Brain microvascular endothelial cell (primary cell): ENCODE measurements at regions not wholly inside any gene's neighbourhood (a gene's known extent, or its start where the extent isn't known, plus 50 kb on each side); places are given as distances from the start of the nearest gene placed in this dataset.

Experiments
- DNase-seq: peaks from one replicate; pipeline ENCODE4 v3.0.0-alpha.2; 2020
- H3K27ac ChIP-seq: fragments of 250-450 bp; sonication (Bioruptor Pico); 2 replicates; pipeline ENCODE4 v1.5.1; 2020; ENCODE audit warnings: mild to moderate bottlenecking, moderate library complexity
- H3K27me3 ChIP-seq: fragments of 250-450 bp; sonication (Bioruptor Pico); replicated peaks from 2 replicates; pipeline ENCODE4 v1.5.1; 2020; ENCODE audit warnings: mild to moderate bottlenecking
- H3K36me3 ChIP-seq: fragments of 250-450 bp; sonication (Bioruptor Pico); replicated peaks from 2 replicates; pipeline ENCODE4 v1.5.1; 2020; ENCODE audit warnings: mild to moderate bottlenecking
- H3K4me3 ChIP-seq: 2 replicates; pipeline ENCODE4 v1.5.1; 2011; ENCODE audit warnings: low read depth, mild to moderate bottlenecking, control low read depth, low read length, moderate library complexity
- in situ Hi-C: cut with HindIII; loops from 2 replicates; pipeline ENCODE4 v1.10.0; 2017; ENCODE audit warnings: low sequenced_read_pairs, low pct_ligation_motif_present
- TF ChIP-seq, protein P1 (sequence below): IDR thresholded peaks from 2 replicates; pipeline ENCODE4 v1.5.1; 2011; ENCODE audit warnings: low read depth, mild to moderate bottlenecking, moderate library complexity, low read length, control low read depth, inconsistent platforms; ENCODE audit errors: missing control alignments

DNA sequence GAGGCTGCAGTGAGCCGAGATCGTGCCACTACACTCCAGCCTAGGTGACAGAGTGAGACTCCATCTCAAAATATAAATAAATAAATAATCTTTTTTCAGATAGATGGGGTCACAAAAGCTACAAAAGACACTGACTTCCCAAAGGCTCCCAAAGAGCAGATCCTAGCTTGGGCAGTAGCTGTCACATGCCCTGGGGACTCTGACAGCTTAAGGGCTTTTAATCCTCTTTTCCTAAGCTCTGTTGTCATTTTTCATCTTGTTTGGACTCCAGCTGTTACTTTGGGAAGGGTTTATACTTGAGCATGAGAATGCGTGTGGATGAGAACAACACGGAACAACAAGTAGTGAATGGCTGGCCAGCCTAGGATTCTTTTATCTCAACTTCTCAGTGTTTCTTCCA lies 231.7 kb downstream of the MZT1 start:
- TF ChIP-seq, protein P1, sequence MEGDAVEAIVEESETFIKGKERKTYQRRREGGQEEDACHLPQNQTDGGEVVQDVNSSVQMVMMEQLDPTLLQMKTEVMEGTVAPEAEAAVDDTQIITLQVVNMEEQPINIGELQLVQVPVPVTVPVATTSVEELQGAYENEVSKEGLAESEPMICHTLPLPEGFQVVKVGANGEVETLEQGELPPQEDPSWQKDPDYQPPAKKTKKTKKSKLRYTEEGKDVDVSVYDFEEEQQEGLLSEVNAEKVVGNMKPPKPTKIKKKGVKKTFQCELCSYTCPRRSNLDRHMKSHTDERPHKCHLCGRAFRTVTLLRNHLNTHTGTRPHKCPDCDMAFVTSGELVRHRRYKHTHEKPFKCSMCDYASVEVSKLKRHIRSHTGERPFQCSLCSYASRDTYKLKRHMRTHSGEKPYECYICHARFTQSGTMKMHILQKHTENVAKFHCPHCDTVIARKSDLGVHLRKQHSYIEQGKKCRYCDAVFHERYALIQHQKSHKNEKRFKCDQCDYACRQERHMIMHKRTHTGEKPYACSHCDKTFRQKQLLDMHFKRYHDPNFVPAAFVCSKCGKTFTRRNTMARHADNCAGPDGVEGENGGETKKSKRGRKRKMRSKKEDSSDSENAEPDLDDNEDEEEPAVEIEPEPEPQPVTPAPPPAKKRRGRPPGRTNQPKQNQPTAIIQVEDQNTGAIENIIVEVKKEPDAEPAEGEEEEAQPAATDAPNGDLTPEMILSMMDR, result no peak
- no peak for DNase-seq
- in situ Hi-C loops, result no loop called here
- no peak overlapping the region for H3K27ac ChIP-seq
- H3K27me3 ChIP-seq, result no peaks in the 10 kb centered on the region
- no peak overlapping the region for H3K4me3 ChIP-seq
- no peaks in the 10 kb centered on the region for H3K36me3 ChIP-seq

DNA sequence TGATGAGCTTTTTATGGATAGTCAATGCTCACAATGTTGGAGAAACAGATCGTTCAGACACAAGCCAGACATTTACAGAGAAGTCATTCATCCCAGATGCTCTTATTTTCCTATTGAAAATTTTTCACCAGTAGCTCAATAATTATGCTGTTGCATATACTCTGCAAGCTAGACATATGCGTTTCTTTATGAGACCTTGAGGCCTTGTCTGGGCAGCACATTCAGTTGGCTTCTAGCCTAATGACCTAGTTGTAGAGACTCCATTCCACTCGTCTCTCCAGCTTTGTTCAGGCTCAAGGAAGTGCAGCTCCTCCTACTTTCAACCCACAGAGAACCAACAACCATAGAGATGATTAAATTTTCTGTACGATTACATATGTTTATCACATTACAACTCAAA lies 237.7 kb downstream of the MZT1 start:
- TF ChIP-seq, protein P1, result no peak
- in situ Hi-C loops, result no loop called here
- Histone ChIP-seq H3K4me3 (no peak overlapping the region), H3K27me3 (no peaks in the 10 kb centered on the region), H3K27ac (no peak overlapping the region), H3K36me3 (no peaks in the 10 kb centered on the region)
- no peak for DNase-seq

DNA sequence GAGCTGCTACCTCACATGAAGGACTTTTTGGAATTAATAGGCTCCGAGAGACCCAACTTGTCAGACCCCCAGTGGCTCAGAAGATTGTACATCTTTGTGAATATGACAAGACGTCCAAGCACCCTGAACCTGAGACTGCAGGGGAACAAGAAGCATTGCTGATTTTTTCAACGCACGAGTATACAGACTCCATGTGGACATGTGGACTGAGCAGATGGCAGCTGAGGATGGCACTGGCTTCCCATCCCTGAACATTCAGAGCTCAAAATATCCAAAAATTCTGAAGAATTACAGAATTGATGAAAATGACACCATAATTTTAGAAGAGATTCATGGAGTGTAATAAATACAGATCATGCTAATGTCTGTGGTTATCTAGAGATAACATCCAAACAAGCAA lies 254.1 kb downstream of the MZT1 start:
- H3K36me3 ChIP-seq, result no peaks in the 10 kb centered on the region
- H3K27me3 ChIP-seq, result no peaks in the 10 kb centered on the region
- TF ChIP-seq, protein P1, result no peak
- no peak for DNase-seq
- H3K4me3 ChIP-seq, result no peak overlapping the region
- no peak overlapping the region for H3K27ac ChIP-seq
- in situ Hi-C loops, result no loop called here

DNA sequence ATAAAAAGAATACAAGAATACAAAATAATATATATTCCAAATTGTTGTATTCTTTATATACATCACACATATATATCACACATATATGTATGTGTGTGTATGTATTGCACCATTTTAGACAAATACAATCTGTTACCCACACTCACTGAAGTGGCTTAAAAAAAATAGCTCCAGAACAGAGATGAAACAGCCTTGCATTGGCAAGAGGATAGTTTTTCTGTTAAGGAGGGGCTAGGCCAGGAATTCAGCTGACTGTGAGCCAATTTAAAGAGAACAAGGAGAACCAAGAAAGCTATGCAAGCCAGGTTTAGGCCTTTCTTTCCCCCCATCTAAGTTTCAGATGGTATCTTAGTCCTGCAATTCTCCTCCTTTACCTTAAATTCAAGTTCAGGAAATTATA lies 257.5 kb downstream of the MZT1 start:
- DNase-seq, result no peak
- no peaks in the 10 kb centered on the region for H3K36me3 ChIP-seq
- TF ChIP-seq, protein P1, result no peak
- in situ Hi-C loops, result no loop called here
- H3K4me3 ChIP-seq, result no peak overlapping the region
- H3K27ac ChIP-seq, result no peak overlapping the region
- H3K27me3 ChIP-seq, result no peaks in the 10 kb centered on the region

DNA sequence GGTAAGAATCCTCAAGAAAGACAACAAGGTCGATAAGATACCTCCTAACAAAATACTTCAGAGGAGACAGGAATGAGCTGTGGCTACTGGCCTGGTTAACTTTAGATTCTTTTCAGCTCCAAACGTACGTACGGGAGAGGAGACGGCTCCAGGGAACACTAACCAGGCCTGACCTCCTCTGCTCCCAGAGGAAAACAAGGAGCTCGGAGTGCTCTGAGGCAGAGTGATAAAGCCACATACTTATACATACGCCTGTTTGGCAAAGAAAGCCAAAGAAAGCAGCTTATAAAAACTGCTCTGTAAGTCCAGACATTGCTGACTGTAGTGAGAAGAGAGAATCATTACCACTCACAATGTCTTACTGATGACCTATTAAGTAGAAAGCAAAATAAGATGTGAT lies 263.9 kb downstream of the MZT1 start:
- Histone ChIP-seq H3K27ac (peak overlapping the region; percentile 9), H3K36me3 (no peaks in the 10 kb centered on the region), H3K4me3 (no peak overlapping the region), H3K27me3 (no peaks in the 10 kb centered on the region)
- in situ Hi-C loops, result no loop called here
- peak; percentile 77 for DNase-seq
- TF ChIP-seq, protein P1, result no peak

DNA sequence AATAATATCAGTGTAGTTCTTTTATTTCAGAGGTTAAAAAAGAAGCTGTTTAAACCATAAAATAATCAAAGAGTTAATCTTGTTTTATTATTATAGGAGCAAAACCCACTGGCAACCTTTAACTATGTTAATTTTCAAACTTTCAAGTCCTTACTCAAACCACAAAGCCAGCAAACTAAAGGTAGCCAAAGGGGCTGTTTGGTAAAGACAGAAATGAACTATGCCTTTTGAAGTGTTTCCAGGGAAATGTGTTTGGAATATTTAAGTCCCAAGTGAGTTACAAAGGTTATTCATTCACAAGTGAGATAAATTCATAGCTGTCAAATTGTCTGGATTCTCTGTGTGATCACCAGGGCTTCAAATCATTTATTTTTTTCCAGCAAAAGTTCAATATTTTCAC lies 264.7 kb downstream of the MZT1 start:
- Histone ChIP-seq H3K27ac (no peak overlapping the region), H3K27me3 (no peaks in the 10 kb centered on the region), H3K36me3 (no peaks in the 10 kb centered on the region), H3K4me3 (no peak overlapping the region)
- in situ Hi-C loops, result no loop called here
- TF ChIP-seq, protein P1, result no peak
- no peak for DNase-seq
